Kidney epithelial cell (primary cell): ENCODE measurements at regions not wholly inside any gene's neighbourhood (a gene's known extent, or its start where the extent isn't known, plus 50 kb on each side); places are given as distances from the start of the nearest gene placed in this dataset.

Experiments
- DNase-seq: peaks from one replicate; pipeline ENCODE4 v3.0.0-alpha.2; 2010; ENCODE audit warnings: low read depth
- H3K27me3 ChIP-seq: 2 replicates; pipeline ENCODE4 v1.6.0; 2011; ENCODE audit warnings: low read length; ENCODE audit not compliant: control insufficient read depth, insufficient read depth
- H3K36me3 ChIP-seq: 2 replicates; pipeline ENCODE4 v1.5.1; 2011; ENCODE audit warnings: low read length; ENCODE audit not compliant: control insufficient read depth, insufficient read depth
- H3K4me3 ChIP-seq: 2 replicates; pipeline ENCODE4 v1.5.1; 2011; ENCODE audit warnings: low read depth, mild to moderate bottlenecking, control low read depth, low read length
- CTCF ChIP-seq: IDR thresholded peaks from 2 replicates; pipeline ENCODE4 v1.5.1; 2011; ENCODE audit warnings: mild to moderate bottlenecking, moderate library complexity, low read length, control low read depth, inconsistent platforms; ENCODE audit not compliant: insufficient read depth, poor library complexity, severe bottlenecking

- no peaks in the 10 kb centered on the region for H3K36me3 ChIP-seq
- no peak for DNase-seq
- TF ChIP-seq CTCF: no peak
- no peak overlapping the region for H3K4me3 ChIP-seq
- H3K27me3 ChIP-seq: no peaks in the 10 kb centered on the region
Observed at GRCh38 chr7:155222061-155222460, 75.6 kb upstream of the INSIG1 start.

GRCh38 chr7:155222573-155222972, 75.1 kb upstream of the INSIG1 start:
- DNase-seq: no peak
- Histone ChIP-seq H3K27me3 (no peaks in the 10 kb centered on the region), H3K36me3 (no peaks in the 10 kb centered on the region), H3K4me3 (no peak overlapping the region)
- TF ChIP-seq CTCF: no peak

- Histone ChIP-seq H3K27me3 (no peaks in the 10 kb centered on the region), H3K4me3 (no peak overlapping the region)
- DNase-seq: no peak
Observed at GRCh38 chr7:155223021-155223420, 74.7 kb upstream of the INSIG1 start.

GRCh38 chr7:155223503-155223902, 74.2 kb upstream of the INSIG1 start:
- TF ChIP-seq CTCF: no peak

More at GRCh38 chr7:155223021-155223420, 74.7 kb upstream of the INSIG1 start:
- H3K36me3 ChIP-seq: no peaks in the 10 kb centered on the region
- TF ChIP-seq CTCF: no peak

GRCh38 chr7:155224116-155224811, 73.4 kb upstream of the INSIG1 start:
- no peaks in the 10 kb centered on the region for H3K27me3 ChIP-seq
- DNase-seq: no peak
- H3K4me3 ChIP-seq: no peak overlapping the region
- TF ChIP-seq CTCF: no peak
- H3K36me3 ChIP-seq: no peaks in the 10 kb centered on the region

More at GRCh38 chr7:155223503-155223902, 74.2 kb upstream of the INSIG1 start:
- no peaks in the 10 kb centered on the region for H3K27me3 ChIP-seq
- DNase-seq: no peak
- H3K36me3 ChIP-seq: no peaks in the 10 kb centered on the region
- no peak overlapping the region for H3K4me3 ChIP-seq

GRCh38 chr7:155225095-155225494, 72.6 kb upstream of the INSIG1 start:
- no peak for TF ChIP-seq CTCF
- no peak for DNase-seq
- no peaks in the 10 kb centered on the region for H3K27me3 ChIP-seq
- no peak overlapping the region for H3K4me3 ChIP-seq
- H3K36me3 ChIP-seq: no peaks in the 10 kb centered on the region
